ENCODE measurements at regions not wholly inside any gene's neighbourhood (a gene's known extent, or its start where the extent isn't known, plus 50 kb on each side); places are given as distances from the start of the nearest gene placed in this dataset.

DNA sequence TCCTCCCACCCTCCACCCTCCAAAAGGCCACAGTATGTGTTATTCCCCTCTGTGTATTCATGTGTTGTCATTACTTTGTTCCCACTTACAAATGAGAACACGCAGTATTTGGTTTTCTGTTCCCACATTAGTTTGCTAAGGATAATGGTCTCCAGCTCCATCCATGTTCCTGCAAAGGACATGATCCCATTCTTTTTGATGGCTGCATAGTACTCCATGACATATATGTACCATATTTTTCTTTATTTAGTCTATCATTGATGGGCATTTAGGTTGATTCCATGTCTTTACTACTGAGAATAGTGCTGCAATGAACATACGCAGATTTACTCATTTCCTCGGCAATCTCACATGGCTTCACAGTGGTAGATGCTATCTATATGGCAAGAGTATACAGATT, 453.6 kb upstream of the CFAP20DC start:
- Histone ChIP-seq H3K27ac (replicated peaks; ENCODE audit: low read length) (no peak overlapping the region), H3K14ac (ENCODE audit: low read length) (no peak overlapping the region), H2AK5ac (ENCODE audit: low read depth, low read length) (no peak overlapping the region), H3K36me3 (replicated peaks in 1 of 2; ENCODE audit: control insufficient read depth in 2 of 2, insufficient read depth in 2 of 2, low read length in 2 of 2) (no peaks in the 10 kb centered on the region), H2BK12ac (ENCODE audit: low read length) (no peak overlapping the region), H3K9me3 (replicated peaks in 1 of 2; ENCODE audit: control insufficient read depth in 2 of 2, insufficient read depth in 1 of 2, low read depth in 1 of 2, low read length in 2 of 2) (no peaks in the 10 kb centered on the region), H3K4me2 (ENCODE audit: insufficient read depth, low read length, poor library complexity, severe bottlenecking) (no peak overlapping the region), H3K4me3 (ENCODE audit: low read length in 2 of 2) (no peak overlapping the region), H3K4me1 (ENCODE audit: control insufficient read depth in 2 of 2, insufficient read depth in 1 of 2, low read depth in 1 of 2, low read length in 2 of 2) (peaks cover 0 to 5% of the 10 kb centered on the region in 2 donors), H2AFZ (ENCODE audit: low read length) (no peak overlapping the region), H4K8ac (ENCODE audit: low read depth, low read length) (no peak overlapping the region), H3K9ac (ENCODE audit: low read depth, low read length, poor library complexity) (no peak overlapping the region), H2BK15ac (ENCODE audit: low read length) (no peak overlapping the region), H3K18ac (ENCODE audit: low read length) (no peak overlapping the region), H2BK120ac (ENCODE audit: low read depth, low read length) (no peak overlapping the region), H3K27me3 (ENCODE audit: control insufficient read depth in 3 of 3, insufficient read depth in 3 of 3, low read depth in 1 of 3, low read length in 3 of 3) (no peaks in the 10 kb centered on the region), H4K91ac (ENCODE audit: low read depth, low read length, poor library complexity) (no peak overlapping the region), H3K23ac (ENCODE audit: low read depth, low read length, poor library complexity) (no peak overlapping the region), H2BK5ac (ENCODE audit: low read length) (no peak overlapping the region), H3K79me1 (ENCODE audit: low read depth, low read length) (no peaks in the 10 kb centered on the region), H3K4ac (ENCODE audit: low read length) (no peak overlapping the region)
- no CpG with 5 or more reads among the region's 3 CpGs for WGBS, 2 donors (ENCODE audit: extremely low coverage in 2 of 2, insufficient read length in 2 of 2, insufficient replicate concordance in 1 of 2)
- DNase-seq (ENCODE audit: low spot score): no peak

DNA sequence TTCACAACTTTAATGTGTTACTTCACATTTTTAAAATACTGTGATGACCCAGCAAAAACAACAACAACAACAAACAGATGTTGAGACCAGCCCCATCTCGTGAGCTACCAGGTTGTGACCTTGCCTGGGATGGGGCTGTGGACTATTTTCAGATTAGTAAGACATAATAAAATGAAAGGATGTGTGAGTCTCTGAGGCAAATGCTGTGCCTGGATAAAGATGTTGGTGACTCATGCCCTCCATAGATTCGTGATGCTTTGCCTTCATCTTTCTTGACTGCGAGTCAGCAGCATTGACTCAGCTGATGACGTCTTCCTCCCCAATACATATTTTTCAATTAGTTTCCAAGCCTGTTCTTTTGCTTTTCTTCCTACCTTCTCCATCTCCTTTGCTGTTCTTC, 453.0 kb upstream of the CFAP20DC start:
- DNase-seq (ENCODE audit: low spot score): no peak
- peaks cover 0 to 5% of the 10 kb centered on the region in 2 donors for H3K4me1 ChIP-seq (ENCODE audit: control insufficient read depth in 2 of 2, insufficient read depth in 1 of 2, low read depth in 1 of 2, low read length in 2 of 2)
- no peak overlapping the region for H4K8ac ChIP-seq (ENCODE audit: low read depth, low read length)
- no CpG with 5 or more reads among the region's 4 CpGs for WGBS, 2 donors (ENCODE audit: extremely low coverage in 2 of 2, insufficient read length in 2 of 2, insufficient replicate concordance in 1 of 2)
- H2AK5ac ChIP-seq (ENCODE audit: low read depth, low read length): no peak overlapping the region
- no peak overlapping the region for H2BK12ac ChIP-seq (ENCODE audit: low read length)
- H3K27me3 ChIP-seq (ENCODE audit: control insufficient read depth in 3 of 3, insufficient read depth in 3 of 3, low read depth in 1 of 3, low read length in 3 of 3): no peaks in the 10 kb centered on the region
- H2BK120ac ChIP-seq (ENCODE audit: low read depth, low read length): no peak overlapping the region
- H3K4me3 ChIP-seq (ENCODE audit: low read length in 2 of 2): no peak overlapping the region
- no peak overlapping the region for H3K14ac ChIP-seq (ENCODE audit: low read length)
- H3K9ac ChIP-seq (ENCODE audit: low read depth, low read length, poor library complexity): no peak overlapping the region
- no peak overlapping the region for H2AFZ ChIP-seq (ENCODE audit: low read length)
- H2BK15ac ChIP-seq (ENCODE audit: low read length): no peak overlapping the region
- no peaks in the 10 kb centered on the region for H3K79me1 ChIP-seq (ENCODE audit: low read depth, low read length)
- H3K27ac ChIP-seq (replicated peaks; ENCODE audit: low read length): no peak overlapping the region
- H3K18ac ChIP-seq (ENCODE audit: low read length): no peak overlapping the region
- H3K4ac ChIP-seq (ENCODE audit: low read length): no peak overlapping the region
- H3K36me3 ChIP-seq (replicated peaks in 1 of 2; ENCODE audit: control insufficient read depth in 2 of 2, insufficient read depth in 2 of 2, low read length in 2 of 2): no peaks in the 10 kb centered on the region
- no peak overlapping the region for H3K23ac ChIP-seq (ENCODE audit: low read depth, low read length, poor library complexity)
- H4K91ac ChIP-seq (ENCODE audit: low read depth, low read length, poor library complexity): no peak overlapping the region
- H3K4me2 ChIP-seq (ENCODE audit: insufficient read depth, low read length, poor library complexity, severe bottlenecking): no peak overlapping the region
- H3K9me3 ChIP-seq (replicated peaks in 1 of 2; ENCODE audit: control insufficient read depth in 2 of 2, insufficient read depth in 1 of 2, low read depth in 1 of 2, low read length in 2 of 2): no peaks in the 10 kb centered on the region
- no peak overlapping the region for H2BK5ac ChIP-seq (ENCODE audit: low read length)

DNA sequence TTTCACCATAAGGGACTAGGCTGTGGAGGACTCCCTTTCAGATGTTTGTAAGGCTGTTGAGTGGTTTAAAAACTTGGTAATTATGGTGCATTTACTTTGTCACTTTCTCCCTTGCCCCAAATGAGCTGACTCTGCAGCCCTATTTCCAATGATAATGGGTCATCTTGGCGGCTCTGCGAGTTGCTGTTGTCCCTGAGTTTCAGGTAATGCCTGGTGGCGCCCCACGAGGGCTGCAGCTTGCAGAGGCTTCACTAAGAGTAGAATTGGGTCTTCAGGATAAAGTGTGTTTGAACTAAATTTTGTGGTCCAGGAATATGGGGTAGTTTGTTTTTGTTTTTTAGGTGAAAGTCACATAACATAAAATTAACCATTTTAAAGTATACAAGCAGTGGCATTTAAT, 450.1 kb upstream of the CFAP20DC start:
- no peak overlapping the region for H4K8ac ChIP-seq (ENCODE audit: low read depth, low read length)
- no peak overlapping the region for H3K4me3 ChIP-seq (ENCODE audit: low read length in 2 of 2)
- no peak overlapping the region for H2BK5ac ChIP-seq (ENCODE audit: low read length)
- H3K14ac ChIP-seq (ENCODE audit: low read length): no peak overlapping the region
- H2AK5ac ChIP-seq (ENCODE audit: low read depth, low read length): no peak overlapping the region
- H4K91ac ChIP-seq (ENCODE audit: low read depth, low read length, poor library complexity): no peak overlapping the region
- H3K23ac ChIP-seq (ENCODE audit: low read depth, low read length, poor library complexity): no peak overlapping the region
- no peak overlapping the region for H3K18ac ChIP-seq (ENCODE audit: low read length)
- H2AFZ ChIP-seq (ENCODE audit: low read length): no peak overlapping the region
- no peak overlapping the region for H3K4me2 ChIP-seq (ENCODE audit: insufficient read depth, low read length, poor library complexity, severe bottlenecking)
- H2BK120ac ChIP-seq (ENCODE audit: low read depth, low read length): no peak overlapping the region
- H3K9ac ChIP-seq (ENCODE audit: low read depth, low read length, poor library complexity): no peak overlapping the region
- WGBS, 2 donors (ENCODE audit: extremely low coverage in 2 of 2, insufficient read length in 2 of 2, insufficient replicate concordance in 1 of 2): no CpG with 5 or more reads among the region's 4 CpGs
- DNase-seq (ENCODE audit: low spot score): no peak
- H3K36me3 ChIP-seq (replicated peaks in 1 of 2; ENCODE audit: control insufficient read depth in 2 of 2, insufficient read depth in 2 of 2, low read length in 2 of 2): no peaks in the 10 kb centered on the region
- peaks cover 0 to 2% of the 10 kb centered on the region in 2 donors for H3K4me1 ChIP-seq (ENCODE audit: control insufficient read depth in 2 of 2, insufficient read depth in 1 of 2, low read depth in 1 of 2, low read length in 2 of 2)
- H3K79me1 ChIP-seq (ENCODE audit: low read depth, low read length): no peaks in the 10 kb centered on the region
- H3K4ac ChIP-seq (ENCODE audit: low read length): no peak overlapping the region
- H3K27ac ChIP-seq (replicated peaks; ENCODE audit: low read length): no peak overlapping the region
- H2BK12ac ChIP-seq (ENCODE audit: low read length): no peak overlapping the region
- no peak overlapping the region for H2BK15ac ChIP-seq (ENCODE audit: low read length)
- peaks cover 0 to 5% (median 0%) of the 10 kb centered on the region in 3 experiments for H3K27me3 ChIP-seq (ENCODE audit: control insufficient read depth in 3 of 3, insufficient read depth in 3 of 3, low read depth in 1 of 3, low read length in 3 of 3)
- H3K9me3 ChIP-seq (replicated peaks in 1 of 2; ENCODE audit: control insufficient read depth in 2 of 2, insufficient read depth in 1 of 2, low read depth in 1 of 2, low read length in 2 of 2): no peaks in the 10 kb centered on the region

DNA sequence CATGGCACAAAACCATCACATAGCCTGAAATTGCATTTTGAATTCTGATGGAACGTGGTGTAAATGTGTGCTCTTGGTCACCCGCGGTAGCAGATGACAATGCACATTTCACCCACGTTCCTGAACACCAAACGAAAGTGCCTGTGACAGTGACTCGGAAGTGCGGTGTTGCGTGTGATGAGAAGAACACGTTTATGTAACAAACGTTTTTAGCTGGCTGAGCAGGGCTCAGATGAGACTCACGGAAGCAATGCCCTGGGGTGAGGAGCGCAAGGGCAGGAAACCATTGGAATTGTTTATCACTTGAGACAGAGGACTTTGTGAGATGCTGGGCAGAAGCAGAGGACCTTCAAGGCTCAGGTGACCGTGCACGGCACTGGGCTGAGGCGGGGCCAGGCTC, 449.2 kb upstream of the CFAP20DC start:
- Histone ChIP-seq H3K9me3 (replicated peaks in 1 of 2; ENCODE audit: control insufficient read depth in 2 of 2, insufficient read depth in 1 of 2, low read depth in 1 of 2, low read length in 2 of 2) (no peaks in the 10 kb centered on the region), H3K79me1 (ENCODE audit: low read depth, low read length) (no peaks in the 10 kb centered on the region), H3K36me3 (replicated peaks in 1 of 2; ENCODE audit: control insufficient read depth in 2 of 2, insufficient read depth in 2 of 2, low read length in 2 of 2) (no peaks in the 10 kb centered on the region), H2BK12ac (ENCODE audit: low read length) (no peak overlapping the region), H2AK5ac (ENCODE audit: low read depth, low read length) (no peak overlapping the region), H3K4me3 (ENCODE audit: low read length in 2 of 2) (no peak overlapping the region), H2BK15ac (ENCODE audit: low read length) (no peak overlapping the region), H3K4me1 (ENCODE audit: control insufficient read depth in 2 of 2, insufficient read depth in 1 of 2, low read depth in 1 of 2, low read length in 2 of 2) (peaks cover 0 to 2% of the 10 kb centered on the region in 2 donors), H3K4ac (ENCODE audit: low read length) (no peak overlapping the region), H4K8ac (ENCODE audit: low read depth, low read length) (no peak overlapping the region), H3K27me3 (ENCODE audit: control insufficient read depth in 3 of 3, insufficient read depth in 3 of 3, low read depth in 1 of 3, low read length in 3 of 3) (peaks cover 0 to 5% (median 0%) of the 10 kb centered on the region in 3 experiments), H4K91ac (ENCODE audit: low read depth, low read length, poor library complexity) (no peak overlapping the region), H3K18ac (ENCODE audit: low read length) (no peak overlapping the region), H2BK5ac (ENCODE audit: low read length) (no peak overlapping the region), H2AFZ (ENCODE audit: low read length) (no peak overlapping the region), H3K9ac (ENCODE audit: low read depth, low read length, poor library complexity) (no peak overlapping the region), H3K14ac (ENCODE audit: low read length) (no peak overlapping the region), H3K23ac (ENCODE audit: low read depth, low read length, poor library complexity) (no peak overlapping the region), H2BK120ac (ENCODE audit: low read depth, low read length) (no peak overlapping the region), H3K4me2 (ENCODE audit: insufficient read depth, low read length, poor library complexity, severe bottlenecking) (no peak overlapping the region), H3K27ac (replicated peaks; ENCODE audit: low read length) (no peak overlapping the region)
- no CpG with 5 or more reads among the region's 15 CpGs for WGBS, 2 donors (ENCODE audit: extremely low coverage in 2 of 2, insufficient read length in 2 of 2, insufficient replicate concordance in 1 of 2)
- no peak for DNase-seq (ENCODE audit: low spot score)

Data from neuronal stem cell (in vitro differentiated cells).